Liver (tissue), 3 donors: ENCODE measurements at regions not wholly inside any gene's neighbourhood (a gene's known extent, or its start where the extent isn't known, plus 50 kb on each side); places are given as distances from the start of the nearest gene placed in this dataset.

Source experiments
- CTCF ChIP-seq: fragments of 150-350 bp; IDR thresholded peaks from 2 replicates; pipeline ENCODE4 v1.5.1; 2017; ENCODE audit warnings: improper control_type of control experiment, low read depth, low read length; ENCODE audit not compliant: missing input control
- GABPA ChIP-seq, 2 donors: IDR thresholded peaks in 1 of 2; conservative IDR thresholded peaks in 1 of 2; 2 replicates each; pipeline ENCODE4 v1.6.1; 2016; ENCODE audit warnings: antibody characterized with exemption in 2 of 2, mild to moderate bottlenecking in 1 of 2, moderate library complexity in 1 of 2
- NR2F2 ChIP-seq: IDR thresholded peaks from 2 replicates; pipeline ENCODE4 v1.6.1; 2016; ENCODE audit warnings: antibody characterized with exemption
- SP1 ChIP-seq: IDR thresholded peaks from 2 replicates; pipeline ENCODE4 v1.6.1; 2018; ENCODE audit warnings: antibody characterized with exemption, mild to moderate bottlenecking
- TAF1 ChIP-seq: conservative IDR thresholded peaks from 2 replicates; pipeline ENCODE4 v1.6.1; 2016; ENCODE audit warnings: antibody characterized with exemption, mild to moderate bottlenecking
- TF ChIP-seq, protein P1 (sequence below): IDR thresholded peaks from 2 replicates; pipeline ENCODE4 v1.6.1; 2016; ENCODE audit warnings: antibody characterized with exemption
- TF ChIP-seq, protein P2 (sequence below): IDR thresholded peaks from 2 replicates; pipeline ENCODE4 v1.6.1; 2016; ENCODE audit warnings: antibody characterized with exemption, mild to moderate bottlenecking
- donor health status: healthy.
- donor health status: healthy.

GRCh38 chr10:84659027-84659426 lies 330.6 kb downstream of the CCSER2 start:
- TF ChIP-seq, protein P1, sequence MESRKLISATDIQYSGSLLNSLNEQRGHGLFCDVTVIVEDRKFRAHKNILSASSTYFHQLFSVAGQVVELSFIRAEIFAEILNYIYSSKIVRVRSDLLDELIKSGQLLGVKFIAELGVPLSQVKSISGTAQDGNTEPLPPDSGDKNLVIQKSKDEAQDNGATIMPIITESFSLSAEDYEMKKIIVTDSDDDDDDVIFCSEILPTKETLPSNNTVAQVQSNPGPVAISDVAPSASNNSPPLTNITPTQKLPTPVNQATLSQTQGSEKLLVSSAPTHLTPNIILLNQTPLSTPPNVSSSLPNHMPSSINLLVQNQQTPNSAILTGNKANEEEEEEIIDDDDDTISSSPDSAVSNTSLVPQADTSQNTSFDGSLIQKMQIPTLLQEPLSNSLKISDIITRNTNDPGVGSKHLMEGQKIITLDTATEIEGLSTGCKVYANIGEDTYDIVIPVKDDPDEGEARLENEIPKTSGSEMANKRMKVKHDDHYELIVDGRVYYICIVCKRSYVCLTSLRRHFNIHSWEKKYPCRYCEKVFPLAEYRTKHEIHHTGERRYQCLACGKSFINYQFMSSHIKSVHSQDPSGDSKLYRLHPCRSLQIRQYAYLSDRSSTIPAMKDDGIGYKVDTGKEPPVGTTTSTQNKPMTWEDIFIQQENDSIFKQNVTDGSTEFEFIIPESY = no peak
- TF ChIP-seq CTCF (no peak), TAF1 (no peak), NR2F2 (no peak), SP1 (no peak), GABPA (IDR thresholded peaks at IDR 0.05 in 1 of 2, conservative IDR thresholded peaks at IDR 0.05 in 1 of 2) (no peak)
- TF ChIP-seq, protein P2, sequence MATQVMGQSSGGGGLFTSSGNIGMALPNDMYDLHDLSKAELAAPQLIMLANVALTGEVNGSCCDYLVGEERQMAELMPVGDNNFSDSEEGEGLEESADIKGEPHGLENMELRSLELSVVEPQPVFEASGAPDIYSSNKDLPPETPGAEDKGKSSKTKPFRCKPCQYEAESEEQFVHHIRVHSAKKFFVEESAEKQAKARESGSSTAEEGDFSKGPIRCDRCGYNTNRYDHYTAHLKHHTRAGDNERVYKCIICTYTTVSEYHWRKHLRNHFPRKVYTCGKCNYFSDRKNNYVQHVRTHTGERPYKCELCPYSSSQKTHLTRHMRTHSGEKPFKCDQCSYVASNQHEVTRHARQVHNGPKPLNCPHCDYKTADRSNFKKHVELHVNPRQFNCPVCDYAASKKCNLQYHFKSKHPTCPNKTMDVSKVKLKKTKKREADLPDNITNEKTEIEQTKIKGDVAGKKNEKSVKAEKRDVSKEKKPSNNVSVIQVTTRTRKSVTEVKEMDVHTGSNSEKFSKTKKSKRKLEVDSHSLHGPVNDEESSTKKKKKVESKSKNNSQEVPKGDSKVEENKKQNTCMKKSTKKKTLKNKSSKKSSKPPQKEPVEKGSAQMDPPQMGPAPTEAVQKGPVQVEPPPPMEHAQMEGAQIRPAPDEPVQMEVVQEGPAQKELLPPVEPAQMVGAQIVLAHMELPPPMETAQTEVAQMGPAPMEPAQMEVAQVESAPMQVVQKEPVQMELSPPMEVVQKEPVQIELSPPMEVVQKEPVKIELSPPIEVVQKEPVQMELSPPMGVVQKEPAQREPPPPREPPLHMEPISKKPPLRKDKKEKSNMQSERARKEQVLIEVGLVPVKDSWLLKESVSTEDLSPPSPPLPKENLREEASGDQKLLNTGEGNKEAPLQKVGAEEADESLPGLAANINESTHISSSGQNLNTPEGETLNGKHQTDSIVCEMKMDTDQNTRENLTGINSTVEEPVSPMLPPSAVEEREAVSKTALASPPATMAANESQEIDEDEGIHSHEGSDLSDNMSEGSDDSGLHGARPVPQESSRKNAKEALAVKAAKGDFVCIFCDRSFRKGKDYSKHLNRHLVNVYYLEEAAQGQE = no peak
